ENCODE measurements at regions not wholly inside any gene's neighbourhood (a gene's known extent, or its start where the extent isn't known, plus 50 kb on each side); places are given as distances from the start of the nearest gene placed in this dataset.

DNA sequence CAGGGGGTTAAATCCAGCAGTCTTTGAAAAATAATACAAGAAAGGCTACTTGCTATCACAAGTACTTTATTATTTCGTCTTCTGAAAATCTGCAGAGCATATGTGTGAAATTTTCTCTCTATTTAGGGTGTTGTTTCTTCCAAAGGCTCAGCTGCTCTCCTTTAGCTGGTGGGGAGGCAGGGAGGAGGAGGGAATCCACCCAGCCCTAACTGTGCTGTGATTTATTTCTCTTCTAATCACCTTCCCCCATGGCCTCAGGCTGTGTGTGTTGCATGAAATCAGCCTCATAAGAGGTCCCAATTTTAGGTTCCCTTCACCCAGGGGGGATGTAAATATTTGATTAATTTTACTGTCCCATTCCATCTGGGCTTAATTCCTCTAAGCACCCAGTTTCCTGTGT, 77.6 kb upstream of the PGBD5 start:
- Histone ChIP-seq H3K4me1 (ENCODE audit: low read length) (peaks cover 7% of the 10 kb centered on the region), H3K36me3 (replicated peaks; ENCODE audit: low read depth, low read length) (no peaks in the 10 kb centered on the region), H2AFZ (ENCODE audit: low read depth, low read length) (no peak overlapping the region), H4K20me1 (ENCODE audit: insufficient read depth, low read length) (no peaks in the 10 kb centered on the region), H3K79me2 (ENCODE audit: low read length) (no peaks in the 10 kb centered on the region), H3K9ac (ENCODE audit: low read length) (no peak overlapping the region), H3K27ac (ENCODE audit: low read length) (no peak overlapping the region), H3K9me3 (ENCODE audit: insufficient read depth, low read length) (no peaks in the 10 kb centered on the region), H3K4me2 (ENCODE audit: low read length) (no peak overlapping the region), H3K4me3 (ENCODE audit: low read length) (no peak overlapping the region), H3K27me3 (ENCODE audit: low read depth, low read length) (no peaks in the 10 kb centered on the region; the same call in 1 of the 2 replicates)
- no peak for TF ChIP-seq EZH2phosphoT487 (IDR thresholded peaks at IDR 0.05; ENCODE audit: low read depth)
- TF ChIP-seq, protein P1, sequence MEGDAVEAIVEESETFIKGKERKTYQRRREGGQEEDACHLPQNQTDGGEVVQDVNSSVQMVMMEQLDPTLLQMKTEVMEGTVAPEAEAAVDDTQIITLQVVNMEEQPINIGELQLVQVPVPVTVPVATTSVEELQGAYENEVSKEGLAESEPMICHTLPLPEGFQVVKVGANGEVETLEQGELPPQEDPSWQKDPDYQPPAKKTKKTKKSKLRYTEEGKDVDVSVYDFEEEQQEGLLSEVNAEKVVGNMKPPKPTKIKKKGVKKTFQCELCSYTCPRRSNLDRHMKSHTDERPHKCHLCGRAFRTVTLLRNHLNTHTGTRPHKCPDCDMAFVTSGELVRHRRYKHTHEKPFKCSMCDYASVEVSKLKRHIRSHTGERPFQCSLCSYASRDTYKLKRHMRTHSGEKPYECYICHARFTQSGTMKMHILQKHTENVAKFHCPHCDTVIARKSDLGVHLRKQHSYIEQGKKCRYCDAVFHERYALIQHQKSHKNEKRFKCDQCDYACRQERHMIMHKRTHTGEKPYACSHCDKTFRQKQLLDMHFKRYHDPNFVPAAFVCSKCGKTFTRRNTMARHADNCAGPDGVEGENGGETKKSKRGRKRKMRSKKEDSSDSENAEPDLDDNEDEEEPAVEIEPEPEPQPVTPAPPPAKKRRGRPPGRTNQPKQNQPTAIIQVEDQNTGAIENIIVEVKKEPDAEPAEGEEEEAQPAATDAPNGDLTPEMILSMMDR (IDR thresholded peaks at IDR 0.05; ENCODE audit: low read depth, low read length) = no peak

DNA sequence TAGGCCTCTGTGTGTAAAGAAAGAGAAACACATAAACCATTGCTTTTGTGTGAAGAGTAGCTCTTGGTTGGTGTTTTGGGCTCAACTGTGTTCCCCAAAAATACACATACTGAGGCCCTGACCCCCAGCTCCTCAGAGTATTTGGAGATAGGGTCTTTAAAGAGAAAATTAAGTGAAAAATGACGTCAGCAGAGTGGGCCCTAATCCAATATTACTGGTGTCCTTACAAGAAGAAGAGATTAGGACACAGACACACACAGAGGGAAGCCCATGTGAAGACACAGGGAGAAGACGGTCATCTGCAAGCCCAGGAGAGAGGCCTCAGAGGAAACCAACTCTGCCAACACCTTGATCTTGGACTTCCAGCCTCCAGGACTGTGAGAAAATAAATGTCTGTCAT, 76.9 kb upstream of the PGBD5 start:
- H3K27ac ChIP-seq (ENCODE audit: low read length) = no peak overlapping the region
- H3K4me1 ChIP-seq (ENCODE audit: low read length) = peaks cover 4% of the 10 kb centered on the region
- no peaks in the 10 kb centered on the region for H4K20me1 ChIP-seq (ENCODE audit: insufficient read depth, low read length)
- no peak overlapping the region for H3K9ac ChIP-seq (ENCODE audit: low read length)
- TF ChIP-seq, protein P1 (IDR thresholded peaks at IDR 0.05; ENCODE audit: low read depth, low read length) = no peak
- TF ChIP-seq EZH2phosphoT487 (IDR thresholded peaks at IDR 0.05; ENCODE audit: low read depth) = no peak
- no peak overlapping the region for H3K4me3 ChIP-seq (ENCODE audit: low read length)
- H3K9me3 ChIP-seq (ENCODE audit: insufficient read depth, low read length) = no peaks in the 10 kb centered on the region
- no peak overlapping the region for H2AFZ ChIP-seq (ENCODE audit: low read depth, low read length)
- no peak overlapping the region for H3K4me2 ChIP-seq (ENCODE audit: low read length)
- H3K36me3 ChIP-seq (replicated peaks; ENCODE audit: low read depth, low read length) = no peaks in the 10 kb centered on the region
- H3K27me3 ChIP-seq (ENCODE audit: low read depth, low read length) = no peaks in the 10 kb centered on the region; the same call in 1 of the 2 replicates
- H3K79me2 ChIP-seq (ENCODE audit: low read length) = no peaks in the 10 kb centered on the region

DNA sequence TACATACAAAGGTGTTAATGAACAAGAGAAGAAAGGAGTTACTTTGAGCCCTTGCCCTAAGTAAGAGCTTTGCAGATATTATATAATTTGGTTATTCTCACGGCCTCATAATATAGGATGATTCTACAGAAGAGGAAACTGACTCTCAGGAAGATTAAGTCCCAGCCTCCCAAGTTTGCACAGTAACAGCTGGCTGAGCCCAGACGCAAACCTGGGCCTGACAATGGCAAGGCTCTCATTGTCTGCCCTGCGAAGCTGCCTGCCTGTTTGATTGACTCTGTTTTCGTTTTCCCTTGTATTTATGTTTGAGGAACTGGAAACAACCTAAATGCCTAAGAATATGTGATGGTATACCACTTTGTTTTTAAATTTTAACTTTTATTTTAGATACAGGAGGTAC, 76.2 kb upstream of the PGBD5 start:
- H3K9ac ChIP-seq (ENCODE audit: low read length) = no peak overlapping the region
- no peak overlapping the region for H3K27ac ChIP-seq (ENCODE audit: low read length)
- no peak overlapping the region for H3K4me2 ChIP-seq (ENCODE audit: low read length)
- no peaks in the 10 kb centered on the region for H3K9me3 ChIP-seq (ENCODE audit: insufficient read depth, low read length)
- H3K4me3 ChIP-seq (ENCODE audit: low read length) = no peak overlapping the region
- no peaks in the 10 kb centered on the region for H3K4me1 ChIP-seq (ENCODE audit: low read length)
- no peaks in the 10 kb centered on the region for H4K20me1 ChIP-seq (ENCODE audit: insufficient read depth, low read length)
- no peaks in the 10 kb centered on the region for H3K79me2 ChIP-seq (ENCODE audit: low read length)
- H3K36me3 ChIP-seq (replicated peaks; ENCODE audit: low read depth, low read length) = no peaks in the 10 kb centered on the region
- no peak overlapping the region for H2AFZ ChIP-seq (ENCODE audit: low read depth, low read length)
- TF ChIP-seq EZH2phosphoT487 (IDR thresholded peaks at IDR 0.05; ENCODE audit: low read depth) = no peak
- TF ChIP-seq, protein P1 (IDR thresholded peaks at IDR 0.05; ENCODE audit: low read depth, low read length) = no peak
- no peaks in the 10 kb centered on the region; the same call in 1 of the 2 replicates for H3K27me3 ChIP-seq (ENCODE audit: low read depth, low read length)

DNA sequence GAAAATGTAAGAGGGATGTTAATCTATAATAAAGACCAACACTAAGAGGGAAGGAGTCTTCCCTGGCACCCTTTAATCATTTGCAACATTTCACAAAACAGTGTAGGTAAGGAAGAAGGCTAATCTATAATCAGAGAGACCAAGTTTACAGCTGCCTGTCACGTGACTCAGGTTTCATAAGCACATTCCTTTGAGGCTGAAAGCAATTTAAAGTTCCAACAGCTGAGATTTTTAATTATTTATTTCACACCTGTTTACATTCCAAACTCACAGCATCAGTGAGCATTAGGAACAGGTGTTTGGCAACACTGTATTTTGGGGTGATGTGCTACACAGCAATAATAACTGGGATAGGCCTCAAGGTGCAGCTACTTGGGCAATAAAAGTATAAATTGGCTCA, 75.7 kb upstream of the PGBD5 start:
- Histone ChIP-seq H3K79me2 (ENCODE audit: low read length) (no peaks in the 10 kb centered on the region), H3K9ac (ENCODE audit: low read length) (no peak overlapping the region), H3K9me3 (ENCODE audit: insufficient read depth, low read length) (no peaks in the 10 kb centered on the region), H3K4me2 (ENCODE audit: low read length) (no peak overlapping the region), H3K4me3 (ENCODE audit: low read length) (no peak overlapping the region), H3K27ac (ENCODE audit: low read length) (no peak overlapping the region), H2AFZ (ENCODE audit: low read depth, low read length) (no peak overlapping the region), H4K20me1 (ENCODE audit: insufficient read depth, low read length) (no peaks in the 10 kb centered on the region), H3K27me3 (ENCODE audit: low read depth, low read length) (peaks cover under 1% of the 10 kb centered on the region; the same call in 1 of the 2 replicates), H3K4me1 (ENCODE audit: low read length) (no peaks in the 10 kb centered on the region), H3K36me3 (replicated peaks; ENCODE audit: low read depth, low read length) (no peaks in the 10 kb centered on the region)
- TF ChIP-seq, protein P1 (IDR thresholded peaks at IDR 0.05; ENCODE audit: low read depth, low read length) = no peak
- TF ChIP-seq EZH2phosphoT487 (IDR thresholded peaks at IDR 0.05; ENCODE audit: low read depth) = no peak

All from OCI-LY3 (cell line).